GM12874 (cell line): ENCODE measurements at regions not wholly inside any gene's neighbourhood (a gene's known extent, or its start where the extent isn't known, plus 50 kb on each side); places are given as distances from the start of the nearest gene placed in this dataset.

ENCODE experiments used
- CTCF ChIP-seq: IDR thresholded peaks from 2 replicates; pipeline ENCODE4 v1.5.1; 2011; ENCODE audit warnings: low read depth, mild to moderate bottlenecking, control low read depth, low read length, moderate library complexity; ENCODE audit not compliant: insufficient read depth

GRCh38 chr10:29881336-29881771, 178.0 kb downstream of the JCAD start:
- no peak for TF ChIP-seq CTCF

GRCh38 chr10:29880856-29881255, 178.5 kb downstream of the JCAD start:
- TF ChIP-seq CTCF = no peak

GRCh38 chr10:29879862-29880261, 179.5 kb downstream of the JCAD start:
- no peak for TF ChIP-seq CTCF

- TF ChIP-seq CTCF = no peak
Measured at GRCh38 chr10:29878492-29878891, 180.9 kb downstream of the JCAD start.

GRCh38 chr10:29877793-29878491, 181.4 kb downstream of the JCAD start:
- TF ChIP-seq CTCF = no peak

- no peak for TF ChIP-seq CTCF
Measured at GRCh38 chr10:29876008-29876555, 183.3 kb downstream of the JCAD start.

- TF ChIP-seq CTCF = no peak
Measured at GRCh38 chr10:29874606-29875269, 184.6 kb downstream of the JCAD start.
